GM19035 (cell line): ENCODE measurements at regions not wholly inside any gene's neighbourhood (a gene's known extent, or its start where the extent isn't known, plus 50 kb on each side); places are given as distances from the start of the nearest gene placed in this dataset.
"Not testable (repeated sequence)": the region's sequence is repeated elsewhere in the genome, so short reads cannot be mapped to it uniquely, and the experiment has no call there.

ENCODE experiments used
- ATAC-seq: cut with Tn5 transposase; IDR thresholded peaks from one replicate; pipeline ENCODE4 v1.9.1; 2021; ENCODE audit not compliant: unreplicated experiment

GRCh38 chr4:160009656-160010493 lies 907.0 kb downstream of the RAPGEF2 start:
- no peak for ATAC-seq

GRCh38 chr4:160019936-160020335 lies 917.1 kb downstream of the RAPGEF2 start:
- no peak for ATAC-seq

GRCh38 chr4:160020804-160021203 lies 917.9 kb downstream of the RAPGEF2 start:
- no peak for ATAC-seq

- no peak for ATAC-seq
These were observed 919.0 kb downstream of the RAPGEF2 start for GRCh38 chr4:160021870-160022269.

GRCh38 chr4:160026721-160027120 lies 923.8 kb downstream of the RAPGEF2 start:
- ATAC-seq = no peak

- no peak for ATAC-seq
These were observed 931.6 kb downstream of the RAPGEF2 start for GRCh38 chr4:160034501-160034900.

- no peak for ATAC-seq
These were observed 935.7 kb downstream of the RAPGEF2 start for GRCh38 chr4:160038615-160039014.

GRCh38 chr4:160044693-160045092 lies 941.8 kb downstream of the RAPGEF2 start:
- ATAC-seq = no peak

- ATAC-seq = no peak
These were observed 979.7 kb downstream of the RAPGEF2 start for GRCh38 chr4:160082432-160083207.

- ATAC-seq = no peak
These were observed 988.8 kb downstream of the RAPGEF2 start for GRCh38 chr4:160091631-160092030.

GRCh38 chr4:160100316-160100715 lies 997.4 kb downstream of the RAPGEF2 start:
- no peak for ATAC-seq

GRCh38 chr4:160110891-160111290 lies 1008.0 kb downstream of the RAPGEF2 start:
- ATAC-seq = no peak

- no peak for ATAC-seq
These were observed 1014.8 kb downstream of the RAPGEF2 start for GRCh38 chr4:160117686-160118085.

GRCh38 chr4:160125576-160126287 lies 1022.9 kb downstream of the RAPGEF2 start:
- not testable (repeated sequence) for ATAC-seq

- no peak for ATAC-seq
These were observed 1024.3 kb downstream of the RAPGEF2 start for GRCh38 chr4:160127211-160127610.

GRCh38 chr4:160129439-160129838 lies 1026.6 kb downstream of the RAPGEF2 start:
- ATAC-seq = no peak

- no peak for ATAC-seq
These were observed 1033.1 kb downstream of the RAPGEF2 start for GRCh38 chr4:160136021-160136420.

- ATAC-seq = no peak
These were observed 1038.3 kb downstream of the RAPGEF2 start for GRCh38 chr4:160141206-160141605.

- ATAC-seq = peak; percentile 98
These were observed 1039.7 kb downstream of the RAPGEF2 start for GRCh38 chr4:160142579-160142978.

- ATAC-seq = no peak
These were observed 1040.7 kb downstream of the RAPGEF2 start for GRCh38 chr4:160143574-160143973.

GRCh38 chr4:160159457-160159856 lies 1056.6 kb downstream of the RAPGEF2 start:
- no peak for ATAC-seq
